C4-2B (cell line): ENCODE measurements at regions not wholly inside any gene's neighbourhood (a gene's known extent, or its start where the extent isn't known, plus 50 kb on each side); places are given as distances from the start of the nearest gene placed in this dataset.
"Not testable (repeated sequence)": the region's sequence is repeated elsewhere in the genome, so short reads cannot be mapped to it uniquely, and the experiment has no call there.

Experiments
- CTCF ChIP-seq: fragments of 450-650 bp; conservative IDR thresholded peaks from 2 replicates; pipeline ENCODE4 v1.5.1; 2017; ENCODE audit warnings: mild to moderate bottlenecking
- ZFX ChIP-seq: fragments of 450-650 bp; IDR thresholded peaks from 2 replicates; pipeline ENCODE4 v1.6.1; 2017

GRCh38 chr22:22193462-22193861, 51.1 kb upstream of the VPREB1 start:
- not testable (repeated sequence) for TF ChIP-seq CTCF, ZFX
